Testis (tissue), 2 donors: ENCODE measurements at regions not wholly inside any gene's neighbourhood (a gene's known extent, or its start where the extent isn't known, plus 50 kb on each side); places are given as distances from the start of the nearest gene placed in this dataset.
A peak's percentile ranks its signal among the peaks of the same experiment; 100 is the strongest.

Source experiments
- DNase-seq: peaks from one replicate; pipeline ENCODE4 v3.0.0-alpha.2; 2019
- H3K27ac ChIP-seq, 2 donors: fragments of 200-600 bp; sonication (generic); one replicate each; pipeline ENCODE4 v1.5.1; 2019
- H3K27me3 ChIP-seq: fragments of 200-600 bp; sonication (generic); one replicate; pipeline ENCODE4 v1.5.1; 2019
- H3K36me3 ChIP-seq: fragments of 200-600 bp; sonication (generic); one replicate; pipeline ENCODE4 v1.5.1; 2017; ENCODE audit warnings: low read depth; ENCODE audit errors: missing control alignments
- H3K4me1 ChIP-seq: fragments of 200-600 bp; sonication (generic); one replicate; pipeline ENCODE4 v1.5.1; 2019
- H3K4me3 ChIP-seq, 2 donors: fragments of 200-600 bp; sonication (generic); one replicate each; pipeline ENCODE4 v1.5.1; 2017 to 2019
- H3K9me3 ChIP-seq: fragments of 200-600 bp; sonication (generic); one replicate; pipeline ENCODE4 v1.5.1; 2017
- POLR2A ChIP-seq: fragments of 450-650 bp; IDR thresholded peaks from one replicate; pipeline ENCODE4 v1.6.1; 2017; ENCODE audit warnings: antibody characterized with exemption, mild to moderate bottlenecking, moderate library complexity
- WGBS, 2 donors: methylation state at CpG; one replicate each; pipeline ENCODE4 v1.1.5; 2018; 5-methylcytosine and 5-hydroxymethylcytosine counted together
- intact Hi-C: fragments of 100-400 bp; cut with DNase I; formaldehyde crosslinking; loops from one replicate; pipeline ENCODE4 v1.15.1; 2023; ENCODE audit warnings: low total_unique reads
- TF ChIP-seq, protein P1 (sequence below), 3 experiments: fragments of 450-650 bp in 2 of 3; fragments of 200-600 bp in 1 of 3; sonication (generic) in 1 of 3; IDR thresholded peaks; one replicate each; pipeline ENCODE4 v1.5.1; 2016 to 2019; ENCODE audit warnings: antibody characterized with exemption in 3 of 3, mild to moderate bottlenecking in 2 of 3, moderate library complexity in 1 of 3

DNA sequence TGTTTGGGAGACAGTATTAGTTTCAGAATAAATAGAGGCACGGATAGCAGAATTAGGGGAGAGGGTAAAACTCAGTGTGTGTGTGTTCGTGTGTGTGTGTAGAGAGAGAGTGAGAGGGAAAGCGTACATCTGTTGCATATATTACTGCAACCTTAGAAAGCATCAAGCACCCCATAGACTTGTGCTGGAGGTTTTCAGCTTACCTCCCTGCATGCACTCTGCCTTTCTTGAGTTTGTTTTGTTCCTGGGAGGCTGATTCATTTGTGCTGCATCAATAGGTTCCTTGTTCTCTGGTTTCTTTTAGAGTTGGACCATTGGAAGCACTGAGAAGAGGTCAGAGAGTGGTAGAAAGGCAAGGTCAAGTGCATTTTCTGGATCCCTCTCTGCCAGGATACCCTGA is 104.4 kb upstream of the KCNK1 start:
- Histone ChIP-seq H3K4me3 (no peak overlapping the region), H3K9me3 (no peaks in the 10 kb centered on the region), H3K36me3 (no peaks in the 10 kb centered on the region), H3K27ac (no peak overlapping the region), H3K4me1 (no peaks in the 10 kb centered on the region), H3K27me3 (no peaks in the 10 kb centered on the region)
- no peak for DNase-seq
- intact Hi-C loops = no loop called here
- TF ChIP-seq, protein P1, sequence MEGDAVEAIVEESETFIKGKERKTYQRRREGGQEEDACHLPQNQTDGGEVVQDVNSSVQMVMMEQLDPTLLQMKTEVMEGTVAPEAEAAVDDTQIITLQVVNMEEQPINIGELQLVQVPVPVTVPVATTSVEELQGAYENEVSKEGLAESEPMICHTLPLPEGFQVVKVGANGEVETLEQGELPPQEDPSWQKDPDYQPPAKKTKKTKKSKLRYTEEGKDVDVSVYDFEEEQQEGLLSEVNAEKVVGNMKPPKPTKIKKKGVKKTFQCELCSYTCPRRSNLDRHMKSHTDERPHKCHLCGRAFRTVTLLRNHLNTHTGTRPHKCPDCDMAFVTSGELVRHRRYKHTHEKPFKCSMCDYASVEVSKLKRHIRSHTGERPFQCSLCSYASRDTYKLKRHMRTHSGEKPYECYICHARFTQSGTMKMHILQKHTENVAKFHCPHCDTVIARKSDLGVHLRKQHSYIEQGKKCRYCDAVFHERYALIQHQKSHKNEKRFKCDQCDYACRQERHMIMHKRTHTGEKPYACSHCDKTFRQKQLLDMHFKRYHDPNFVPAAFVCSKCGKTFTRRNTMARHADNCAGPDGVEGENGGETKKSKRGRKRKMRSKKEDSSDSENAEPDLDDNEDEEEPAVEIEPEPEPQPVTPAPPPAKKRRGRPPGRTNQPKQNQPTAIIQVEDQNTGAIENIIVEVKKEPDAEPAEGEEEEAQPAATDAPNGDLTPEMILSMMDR (IDR thresholded peaks at IDR 0.05) = no peak
- TF ChIP-seq POLR2A = no peak
- WGBS, 2 donors = 71 to 74% methylated on average over 3 of the region's 3 CpGs

DNA sequence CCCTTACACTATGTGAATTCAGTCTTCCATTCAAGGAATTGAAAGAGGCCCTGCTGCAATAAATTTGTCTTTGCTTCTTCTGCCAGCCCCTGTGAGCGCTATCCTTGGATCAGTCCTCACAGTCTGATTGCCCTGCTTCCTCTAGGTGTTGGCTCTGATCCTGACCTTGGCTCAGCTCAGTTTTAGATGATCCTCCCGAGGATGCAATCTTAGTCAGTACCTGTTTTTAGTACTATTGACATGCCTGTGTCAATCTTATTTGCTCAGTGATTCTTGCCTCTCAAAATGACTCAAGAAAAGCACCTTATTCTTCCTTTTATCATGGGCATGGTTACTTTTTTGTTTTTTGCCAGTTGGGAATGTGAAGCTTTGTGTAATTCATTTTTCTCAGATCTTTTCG is 101.4 kb upstream of the KCNK1 start:
- Histone ChIP-seq H3K4me1 (no peaks in the 10 kb centered on the region), H3K27ac (no peak overlapping the region), H3K27me3 (no peaks in the 10 kb centered on the region), H3K36me3 (no peaks in the 10 kb centered on the region), H3K4me3 (no peak overlapping the region), H3K9me3 (no peaks in the 10 kb centered on the region)
- intact Hi-C loops = no loop called here
- whole genome bisulfite sequencing, 2 donors = 62 to 74% methylated on average over 3 of the region's 3 CpGs
- TF ChIP-seq POLR2A = no peak
- TF ChIP-seq, protein P1 (IDR thresholded peaks at IDR 0.05) = no peak
- DNase-seq = no peak

DNA sequence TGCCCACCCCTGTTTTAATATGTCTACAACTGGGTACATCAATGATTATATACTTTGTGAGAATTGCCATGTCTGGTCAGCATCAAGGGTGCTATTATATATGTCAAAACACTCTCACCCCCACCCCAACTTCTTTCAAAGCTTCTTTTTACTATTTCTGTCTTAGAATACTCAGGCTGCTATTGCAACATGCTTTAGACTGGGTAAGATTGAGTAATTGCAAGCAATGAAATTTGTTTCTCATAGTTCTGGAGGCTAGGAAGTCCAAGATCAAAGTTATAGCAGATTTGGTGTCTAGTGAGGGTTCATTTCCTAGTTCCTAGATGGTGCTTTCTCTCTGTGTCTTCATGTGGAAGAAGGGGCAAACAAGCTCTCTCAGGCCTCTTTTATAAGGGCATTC is 100.5 kb upstream of the KCNK1 start:
- Histone ChIP-seq H3K27ac (no peak overlapping the region), H3K27me3 (no peaks in the 10 kb centered on the region), H3K9me3 (no peaks in the 10 kb centered on the region), H3K36me3 (no peaks in the 10 kb centered on the region), H3K4me1 (no peaks in the 10 kb centered on the region), H3K4me3 (no peak overlapping the region)
- TF ChIP-seq, protein P1 (IDR thresholded peaks at IDR 0.05) = no peak
- no peak for TF ChIP-seq POLR2A
- intact Hi-C loops = no loop called here
- DNase-seq = no peak

DNA sequence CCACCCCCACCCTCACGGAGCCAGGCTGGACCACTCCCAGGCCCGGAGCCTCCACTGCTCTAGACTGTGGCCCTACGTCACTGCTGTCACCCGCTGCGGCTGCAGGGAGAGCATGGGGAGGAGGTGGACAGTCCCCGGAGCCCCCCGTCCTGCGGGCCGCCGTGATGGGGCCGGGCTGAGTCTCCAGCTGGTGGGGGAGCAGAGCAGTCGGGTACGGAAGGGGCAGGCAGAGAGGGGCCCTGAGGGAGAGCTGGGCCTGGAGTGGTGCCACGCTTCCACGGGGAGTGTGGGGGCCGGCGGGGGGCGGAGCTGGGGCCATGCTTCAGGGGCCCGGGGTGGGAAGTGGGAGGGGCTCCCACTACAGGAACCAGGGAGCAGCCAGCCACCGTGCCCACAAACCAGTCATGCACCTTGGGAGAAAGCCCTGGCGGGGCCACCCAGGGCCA is 98.9 kb upstream of the KCNK1 start:
- Histone ChIP-seq H3K27ac (no peak overlapping the region), H3K36me3 (no peaks in the 10 kb centered on the region), H3K27me3 (no peaks in the 10 kb centered on the region), H3K4me3 (peak overlapping the region in 1 of 2 donors; percentile 31), H3K9me3 (no peaks in the 10 kb centered on the region), H3K4me1 (no peaks in the 10 kb centered on the region)
- no peak for DNase-seq
- TF ChIP-seq, protein P1 (IDR thresholded peaks at IDR 0.05) = no peak
- TF ChIP-seq POLR2A = no peak
- intact Hi-C loops = no loop called here
- 72 to 77% methylated on average over 5 to 19 of the region's 21 CpGs for WGBS, 2 donors

DNA sequence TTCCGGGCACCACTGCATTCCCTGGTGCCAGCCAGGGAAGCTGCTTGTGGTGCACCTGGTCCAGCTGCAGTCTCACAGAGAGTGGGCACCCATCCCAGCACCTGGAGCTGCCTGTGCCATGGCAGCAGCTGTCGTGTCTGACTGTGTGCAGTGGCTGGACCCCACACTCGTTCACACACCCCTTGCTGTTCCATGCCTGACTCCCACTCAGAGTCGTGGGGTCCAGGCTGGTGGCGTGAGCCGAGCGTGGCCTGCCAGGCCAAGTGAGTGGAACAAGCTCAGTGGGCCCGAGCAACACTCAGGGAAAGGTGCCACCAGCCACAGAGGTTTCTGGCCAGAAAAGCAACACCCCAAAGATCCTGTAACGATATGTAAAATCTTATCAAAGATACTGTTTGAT is 97.2 kb upstream of the KCNK1 start:
- TF ChIP-seq, protein P1 (IDR thresholded peaks at IDR 0.05) = no peak
- TF ChIP-seq POLR2A = no peak
- intact Hi-C loops = no loop called here
- 50 to 91% methylated on average over 2 to 9 of the region's 9 CpGs for WGBS, 2 donors

More for the DNA sequence above, 97.2 kb upstream of the KCNK1 start:
- no peaks in the 10 kb centered on the region for H3K36me3 ChIP-seq
- no peaks in the 10 kb centered on the region for H3K9me3 ChIP-seq
- no peaks in the 10 kb centered on the region for H3K27me3 ChIP-seq
- H3K4me3 ChIP-seq = no peak overlapping the region
- H3K27ac ChIP-seq = no peak overlapping the region
- H3K4me1 ChIP-seq = no peaks in the 10 kb centered on the region
- DNase-seq = no peak
